ENCODE measurements at regions not wholly inside any gene's neighbourhood (a gene's known extent, or its start where the extent isn't known, plus 50 kb on each side); places are given as distances from the start of the nearest gene placed in this dataset.

GRCh38 chr13:111398196-111398595, 77.8 kb downstream of the TEX29 start:
- intact Hi-C loops (cut with DNase I; ENCODE audit: low total_unique reads), result no loop called here
- H3K36me3 ChIP-seq, result no peaks in the 10 kb centered on the region
- WGBS, 5 donors, result 90 to 100% (median 92%) methylated on average over 3 of the region's 3 CpGs
- no peaks in the 10 kb centered on the region for H3K9me3 ChIP-seq
- no peak for TF ChIP-seq CTCF (IDR thresholded peaks at IDR 0.05)
- no peak for TF ChIP-seq POLR2A (IDR thresholded peaks at IDR 0.05)
- TF ChIP-seq EP300 (IDR thresholded peaks at IDR 0.05), result no peak
- TF ChIP-seq POLR2AphosphoS5 (IDR thresholded peaks at IDR 0.05), result no peak
- peak in 1 of 2 donors; percentile 17 for DNase-seq
- H3K4me1 ChIP-seq, result no peaks in the 10 kb centered on the region
- no peak overlapping the region for H3K27ac ChIP-seq
- H3K4me3 ChIP-seq, result no peak overlapping the region
- peaks cover 0 to 1% (median 0%) of the 10 kb centered on the region in 3 donors for H3K27me3 ChIP-seq

- H3K27ac ChIP-seq, result no peak overlapping the region
- peak in 1 of 2 donors; percentile 5 for DNase-seq
- intact Hi-C loops (cut with DNase I; ENCODE audit: low total_unique reads), result no loop called here
- no peaks in the 10 kb centered on the region for H3K4me1 ChIP-seq
- H3K27me3 ChIP-seq, result peaks cover 0 to 8% (median 0%) of the 10 kb centered on the region in 3 donors
- H3K4me3 ChIP-seq, result no peak overlapping the region
- WGBS, 5 donors, result 79 to 93% (median 87%) methylated on average over 18 of the region's 18 CpGs
- no peaks in the 10 kb centered on the region for H3K9me3 ChIP-seq
- no peak for TF ChIP-seq POLR2AphosphoS5 (IDR thresholded peaks at IDR 0.05)
- TF ChIP-seq CTCF (IDR thresholded peaks at IDR 0.05), result no peak
- no peak for TF ChIP-seq EP300 (IDR thresholded peaks at IDR 0.05)
- TF ChIP-seq POLR2A (IDR thresholded peaks at IDR 0.05), result no peak
- no peaks in the 10 kb centered on the region for H3K36me3 ChIP-seq
Observed at GRCh38 chr13:111398715-111399299, 78.4 kb downstream of the TEX29 start.

GRCh38 chr13:111399334-111399733, 78.9 kb downstream of the TEX29 start:
- WGBS, 5 donors, result 74 to 81% (median 79%) methylated on average over 11 of the region's 11 CpGs
- TF ChIP-seq CTCF (IDR thresholded peaks at IDR 0.05), result no peak
- no peak for TF ChIP-seq POLR2AphosphoS5 (IDR thresholded peaks at IDR 0.05)
- no peak for TF ChIP-seq POLR2A (IDR thresholded peaks at IDR 0.05)
- no peak for TF ChIP-seq EP300 (IDR thresholded peaks at IDR 0.05)
- Histone ChIP-seq H3K4me3 (no peak overlapping the region), H3K9me3 (no peaks in the 10 kb centered on the region), H3K4me1 (no peaks in the 10 kb centered on the region), H3K27me3 (peaks cover 0 to 13% (median 0%) of the 10 kb centered on the region in 3 donors), H3K27ac (no peak overlapping the region), H3K36me3 (no peaks in the 10 kb centered on the region)
- intact Hi-C loops (cut with DNase I; ENCODE audit: low total_unique reads), result no loop called here
- no peak for DNase-seq

GRCh38 chr13:111399776-111400538, 79.5 kb downstream of the TEX29 start:
- peak in 1 of 2 donors; percentile 21 for DNase-seq
- no peak for TF ChIP-seq EP300 (IDR thresholded peaks at IDR 0.05)
- TF ChIP-seq POLR2AphosphoS5 (IDR thresholded peaks at IDR 0.05), result no peak
- TF ChIP-seq CTCF (IDR thresholded peaks at IDR 0.05), result no peak
- no peak for TF ChIP-seq POLR2A (IDR thresholded peaks at IDR 0.05)

More at GRCh38 chr13:111399776-111400538, 79.5 kb downstream of the TEX29 start:
- H3K4me3 ChIP-seq, result no peak overlapping the region
- intact Hi-C loops (cut with DNase I; ENCODE audit: low total_unique reads), result no loop called here
- H3K27me3 ChIP-seq, result peaks cover 0 to 18% (median 0%) of the 10 kb centered on the region in 3 donors
- H3K4me1 ChIP-seq, result no peaks in the 10 kb centered on the region
- H3K27ac ChIP-seq, result no peak overlapping the region
- H3K36me3 ChIP-seq, result no peaks in the 10 kb centered on the region
- no peaks in the 10 kb centered on the region for H3K9me3 ChIP-seq
- WGBS, 5 donors, result 77 to 87% (median 85%) methylated on average over 17 to 18 of the region's 18 CpGs

Measured in stomach (tissue), 8 donors.